Chondrocyte (in vitro differentiated cells): ENCODE measurements at regions not wholly inside any gene's neighbourhood (a gene's known extent, or its start where the extent isn't known, plus 50 kb on each side); places are given as distances from the start of the nearest gene placed in this dataset.

ENCODE experiments used
- DNase-seq: peaks from one replicate; pipeline ENCODE4 v3.0.0; 2021; ENCODE audit warnings: mixed read lengths, low spot score
- H3K27ac Mint-ChIP-seq: one replicate; pipeline ENCODE4 v1.8.0; 2021; ENCODE audit warnings: mild to moderate bottlenecking, moderate library complexity, mixed read lengths; ENCODE audit not compliant: unreplicated experiment
- H3K27me3 Mint-ChIP-seq: 2 replicates; pipeline ENCODE4 v1.8.0; 2021; ENCODE audit warnings: low read depth, mixed read lengths
- H3K36me3 Mint-ChIP-seq: 2 replicates; pipeline ENCODE4 v1.8.0; 2021; ENCODE audit warnings: low read depth, mixed read lengths
- H3K4me1 Mint-ChIP-seq: 2 replicates; pipeline ENCODE4 v1.8.0; 2021; ENCODE audit warnings: low read depth, mild to moderate bottlenecking, mixed read lengths
- H3K4me3 Mint-ChIP-seq: one replicate; pipeline ENCODE4 v1.8.0; 2021; ENCODE audit warnings: mild to moderate bottlenecking, moderate library complexity, mixed read lengths; ENCODE audit not compliant: unreplicated experiment
- H3K9me3 Mint-ChIP-seq: 2 replicates; pipeline ENCODE4 v1.8.0; 2021; ENCODE audit warnings: low read depth, mixed read lengths
- TF ChIP-seq, protein P1 (sequence below): fragments of 200-600 bp; sonication (generic); IDR thresholded peaks from 2 replicates; pipeline ENCODE4 v1.5.0; 2021; ENCODE audit warnings: antibody characterized with exemption, mild to moderate bottlenecking, moderate library complexity

DNA sequence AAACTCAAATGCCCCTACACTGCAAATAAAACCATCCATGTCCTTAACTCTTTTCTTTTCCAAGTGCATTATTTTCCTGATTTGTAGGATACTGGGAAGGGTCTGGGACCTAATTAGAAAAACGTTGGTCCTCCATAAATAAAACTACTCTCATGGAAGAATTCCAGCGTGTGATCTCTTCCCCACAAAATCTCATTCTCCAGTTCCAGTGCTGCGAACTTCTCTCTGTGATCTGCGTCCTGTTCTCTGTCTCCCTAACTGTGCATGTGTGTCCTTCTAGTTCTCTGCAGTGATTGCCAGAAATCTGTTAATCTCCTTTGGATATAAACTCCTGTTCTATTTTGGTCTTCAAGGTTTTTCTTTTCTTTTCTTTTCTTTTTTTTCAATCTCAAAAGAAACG is 148.1 kb downstream of the BBOX1 start:
- TF ChIP-seq, protein P1, sequence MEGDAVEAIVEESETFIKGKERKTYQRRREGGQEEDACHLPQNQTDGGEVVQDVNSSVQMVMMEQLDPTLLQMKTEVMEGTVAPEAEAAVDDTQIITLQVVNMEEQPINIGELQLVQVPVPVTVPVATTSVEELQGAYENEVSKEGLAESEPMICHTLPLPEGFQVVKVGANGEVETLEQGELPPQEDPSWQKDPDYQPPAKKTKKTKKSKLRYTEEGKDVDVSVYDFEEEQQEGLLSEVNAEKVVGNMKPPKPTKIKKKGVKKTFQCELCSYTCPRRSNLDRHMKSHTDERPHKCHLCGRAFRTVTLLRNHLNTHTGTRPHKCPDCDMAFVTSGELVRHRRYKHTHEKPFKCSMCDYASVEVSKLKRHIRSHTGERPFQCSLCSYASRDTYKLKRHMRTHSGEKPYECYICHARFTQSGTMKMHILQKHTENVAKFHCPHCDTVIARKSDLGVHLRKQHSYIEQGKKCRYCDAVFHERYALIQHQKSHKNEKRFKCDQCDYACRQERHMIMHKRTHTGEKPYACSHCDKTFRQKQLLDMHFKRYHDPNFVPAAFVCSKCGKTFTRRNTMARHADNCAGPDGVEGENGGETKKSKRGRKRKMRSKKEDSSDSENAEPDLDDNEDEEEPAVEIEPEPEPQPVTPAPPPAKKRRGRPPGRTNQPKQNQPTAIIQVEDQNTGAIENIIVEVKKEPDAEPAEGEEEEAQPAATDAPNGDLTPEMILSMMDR: no peak
- Mint-ChIP-seq H3K36me3 (peaks cover 4% of the 10 kb centered on the region), H3K4me1 (peaks cover 21% of the 10 kb centered on the region), H3K4me3 (no peak overlapping the region), H3K27me3 (no peaks in the 10 kb centered on the region), H3K9me3 (peaks cover 3% of the 10 kb centered on the region), H3K27ac (no peak overlapping the region)
- DNase-seq: no peak

DNA sequence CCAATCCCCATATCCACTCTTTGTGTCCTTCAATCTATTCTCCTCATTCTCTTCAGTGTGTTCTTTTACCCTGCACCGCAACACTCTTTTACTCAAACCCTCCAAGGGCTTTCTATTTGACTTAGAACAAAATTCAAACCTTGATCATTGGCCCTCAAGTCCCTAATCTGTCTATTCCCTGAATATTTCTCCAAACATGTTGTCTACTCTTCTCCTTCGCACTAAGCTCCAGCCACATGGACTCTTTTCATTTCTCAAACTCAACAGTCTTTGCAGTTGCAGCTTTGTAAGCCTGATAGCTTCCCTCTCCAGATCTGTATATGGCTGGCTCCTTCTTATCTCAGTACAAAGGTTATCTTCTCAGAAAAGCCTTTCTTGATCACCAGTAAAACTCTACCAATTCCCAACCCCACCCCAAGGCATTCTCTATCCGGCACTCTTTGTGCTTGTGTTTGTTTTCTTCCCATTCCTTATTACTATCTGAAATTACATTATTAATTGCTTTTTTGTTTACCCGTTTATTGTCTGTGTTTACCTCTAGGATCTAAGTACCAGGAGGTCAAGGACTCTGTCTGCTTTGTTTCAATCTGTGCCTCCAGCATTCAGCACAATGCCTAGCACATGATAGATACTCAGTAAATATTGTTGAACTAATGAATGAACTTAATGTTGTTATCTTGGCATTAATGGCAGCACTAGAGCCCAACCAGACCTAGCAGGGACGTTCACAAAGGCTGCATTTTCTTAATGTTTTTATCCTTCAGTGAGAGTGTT is 147.4 kb downstream of the BBOX1 start:
- TF ChIP-seq, protein P1: no peak

DNA sequence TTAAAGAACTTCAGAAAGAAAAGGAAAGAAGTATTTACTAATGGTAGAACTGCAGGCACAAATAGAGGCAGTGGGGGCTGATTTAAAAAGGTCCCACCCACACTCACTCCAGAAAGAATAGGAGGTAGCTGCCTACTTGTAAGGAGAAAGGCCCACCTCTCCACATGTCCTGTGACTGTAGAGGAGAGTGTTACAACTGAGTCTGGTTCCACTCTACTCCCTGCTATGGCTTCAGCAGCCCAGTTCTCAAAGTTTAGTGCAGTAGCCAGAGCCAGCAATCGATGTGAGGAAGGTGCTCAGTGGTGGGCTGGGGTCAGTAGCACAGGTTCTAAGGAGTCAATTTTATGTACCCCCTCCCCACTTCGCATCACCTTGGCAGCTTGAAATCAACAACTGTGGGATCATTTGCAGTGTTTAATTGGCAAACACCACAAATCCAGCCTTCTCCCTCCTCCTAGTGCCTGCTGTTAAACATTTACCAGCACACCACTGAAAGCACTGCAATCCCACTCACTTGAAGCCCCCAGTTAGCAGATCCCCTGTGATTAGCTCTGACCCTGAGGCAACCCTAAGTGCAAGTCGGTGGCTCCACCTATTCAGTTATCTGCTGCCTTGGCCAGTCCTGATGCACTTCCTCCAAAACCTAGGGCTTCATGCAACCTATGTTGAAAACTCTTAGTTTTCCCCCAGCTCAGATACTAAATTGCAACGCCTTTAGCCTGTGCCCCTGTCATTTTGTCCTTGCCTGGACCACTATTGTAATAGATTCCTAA is 146.6 kb downstream of the BBOX1 start:
- no peak overlapping the region for H3K4me3 Mint-ChIP-seq
- H3K27ac Mint-ChIP-seq: no peak overlapping the region
- TF ChIP-seq, protein P1: no peak
- no peaks in the 10 kb centered on the region for H3K27me3 Mint-ChIP-seq
- H3K4me1 Mint-ChIP-seq: peaks cover 21% of the 10 kb centered on the region
- H3K9me3 Mint-ChIP-seq: peaks cover 3% of the 10 kb centered on the region
- H3K36me3 Mint-ChIP-seq: peaks cover 4% of the 10 kb centered on the region
- no peak for DNase-seq

More for the DNA sequence above, 147.4 kb downstream of the BBOX1 start:
- Mint-ChIP-seq H3K4me1 (peaks cover 21% of the 10 kb centered on the region), H3K36me3 (peaks cover 4% of the 10 kb centered on the region), H3K27me3 (no peaks in the 10 kb centered on the region), H3K9me3 (peaks cover 3% of the 10 kb centered on the region), H3K27ac (no peak overlapping the region), H3K4me3 (no peak overlapping the region)
- DNase-seq: no peak

DNA sequence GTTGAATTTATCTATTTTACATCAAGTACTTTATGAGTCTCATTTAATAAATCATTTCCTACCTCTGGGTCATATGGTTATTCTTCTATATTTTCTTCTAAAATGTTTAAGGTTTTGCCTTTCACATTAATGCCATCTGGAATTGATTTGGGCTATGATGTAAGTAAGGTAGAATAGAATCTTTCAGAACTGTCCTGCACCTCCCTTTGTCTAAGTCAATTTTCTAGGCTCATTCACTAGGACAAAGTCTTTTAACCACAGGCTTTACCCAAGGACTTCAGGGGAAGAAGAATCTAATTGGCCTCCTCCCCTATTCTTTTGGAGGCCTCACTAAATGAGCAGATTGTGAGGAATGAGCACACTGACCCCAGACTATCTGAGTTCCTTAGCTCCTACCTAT is 146.0 kb downstream of the BBOX1 start:
- TF ChIP-seq, protein P1: no peak
- no peak overlapping the region for H3K27ac Mint-ChIP-seq
- H3K4me1 Mint-ChIP-seq: peaks cover 21% of the 10 kb centered on the region
- H3K36me3 Mint-ChIP-seq: peaks cover 4% of the 10 kb centered on the region
- H3K27me3 Mint-ChIP-seq: no peaks in the 10 kb centered on the region
- no peak for DNase-seq
- peaks cover 3% of the 10 kb centered on the region for H3K9me3 Mint-ChIP-seq
- no peak overlapping the region for H3K4me3 Mint-ChIP-seq

DNA sequence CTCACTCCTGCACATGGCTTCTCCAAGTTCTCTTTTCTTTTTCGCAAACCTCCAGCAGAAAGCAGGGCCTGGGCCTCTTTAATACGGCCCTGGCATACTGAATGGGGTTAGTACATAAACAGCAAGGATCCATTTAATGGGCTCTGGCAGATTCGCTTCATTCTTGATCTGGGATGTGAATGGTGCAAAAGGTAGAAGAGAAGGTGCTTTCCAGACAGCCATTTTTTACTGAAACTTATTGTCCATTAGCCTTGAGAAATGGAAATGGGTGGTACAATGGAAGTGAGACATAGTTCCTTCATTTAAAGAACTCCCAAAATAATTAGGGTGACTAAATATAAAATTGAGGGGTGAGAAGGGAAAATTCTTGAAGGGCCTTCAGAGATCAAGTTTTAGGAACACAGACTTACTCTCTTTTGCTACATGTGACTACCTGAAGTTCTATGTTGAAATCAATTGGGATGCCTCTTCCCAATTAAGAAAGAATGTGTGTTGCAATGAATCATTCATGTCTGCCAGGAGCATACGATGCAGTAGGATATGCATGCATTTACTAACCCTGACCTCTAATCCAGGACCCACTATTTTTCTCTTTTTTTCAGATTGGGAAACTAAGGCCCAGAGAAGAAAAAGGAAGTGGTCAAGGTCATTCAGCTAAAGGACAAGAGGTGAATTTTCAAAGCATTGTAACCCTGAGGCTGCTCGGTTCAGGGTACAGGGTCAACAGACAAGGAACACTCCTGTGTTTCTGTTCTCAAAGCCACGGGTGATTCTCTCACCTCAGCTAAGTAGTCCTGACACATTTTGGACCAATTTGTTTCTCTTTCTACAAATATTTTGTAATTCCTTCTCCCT is 144.1 kb downstream of the BBOX1 start:
- no peak overlapping the region for H3K27ac Mint-ChIP-seq
- TF ChIP-seq, protein P1: no peak
- H3K4me3 Mint-ChIP-seq: no peak overlapping the region
- no peaks in the 10 kb centered on the region for H3K27me3 Mint-ChIP-seq
- peaks cover 13% of the 10 kb centered on the region for H3K4me1 Mint-ChIP-seq
- H3K36me3 Mint-ChIP-seq: peaks cover 4% of the 10 kb centered on the region
- H3K9me3 Mint-ChIP-seq: peaks cover 3% of the 10 kb centered on the region
- no peak for DNase-seq
